ENCODE measurements at regions not wholly inside any gene's neighbourhood (a gene's known extent, or its start where the extent isn't known, plus 50 kb on each side); places are given as distances from the start of the nearest gene placed in this dataset.
A peak's percentile ranks its signal among the peaks of the same experiment; 100 is the strongest.
"Not testable (repeated sequence)": the region's sequence is repeated elsewhere in the genome, so short reads cannot be mapped to it uniquely, and the experiment has no call there.

- DNase-seq = no peak
These were observed 238.9 kb upstream of the LMO3 start for GRCh38 chr12:16844875-16845274.

DNA sequence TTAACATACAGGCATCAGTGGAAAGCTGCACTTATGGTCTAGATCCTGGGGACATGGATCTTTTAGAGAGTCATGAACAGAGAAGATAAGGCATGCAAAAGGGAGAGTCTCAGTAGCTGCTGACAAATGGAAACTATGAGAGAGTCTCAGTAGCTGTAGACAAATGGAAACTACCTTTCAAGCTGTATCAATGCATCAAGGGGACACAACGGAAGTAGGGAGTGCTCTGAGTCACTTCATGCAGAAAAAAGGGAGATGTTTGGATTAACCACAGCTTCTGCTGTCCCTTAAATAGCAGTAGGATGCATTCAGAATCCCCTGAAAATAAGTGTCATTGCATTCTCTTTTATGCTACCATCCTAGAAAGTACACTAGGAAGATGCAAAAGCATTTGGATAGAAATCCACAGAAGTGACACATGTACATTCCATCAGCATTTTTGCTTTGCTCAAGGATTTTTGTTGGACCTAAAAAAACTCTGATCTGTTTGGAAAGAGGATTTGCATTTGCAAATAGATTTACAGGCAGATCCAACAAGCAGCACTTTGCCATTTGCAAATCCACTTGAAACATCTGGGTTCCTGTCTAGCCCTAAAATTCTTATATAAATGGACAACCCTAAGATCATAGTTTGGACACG is 227.5 kb upstream of the LMO3 start:
- no peak for DNase-seq

DNA sequence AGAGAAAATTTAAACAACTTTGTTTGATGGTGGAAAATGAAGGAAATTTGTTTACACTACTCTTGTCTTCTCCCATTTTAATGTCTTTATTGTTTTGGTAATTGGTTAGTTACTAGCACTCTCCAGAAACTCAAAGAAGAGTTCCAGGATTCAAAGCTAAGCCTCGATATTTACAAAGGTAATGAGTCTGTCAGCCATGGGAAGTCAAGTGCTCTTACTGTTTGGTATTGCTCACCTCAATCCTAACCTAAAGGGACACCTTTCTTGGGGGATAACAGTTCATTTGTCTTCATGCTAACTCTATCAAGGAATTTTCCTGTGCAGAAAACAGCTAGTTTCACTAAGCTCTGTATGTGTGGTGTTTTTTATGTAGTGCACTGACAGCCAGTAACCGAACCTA is 222.9 kb upstream of the LMO3 start:
- DNase-seq = no peak

GRCh38 chr12:16807731-16808130 is 201.8 kb upstream of the LMO3 start:
- DNase-seq = no peak

DNA sequence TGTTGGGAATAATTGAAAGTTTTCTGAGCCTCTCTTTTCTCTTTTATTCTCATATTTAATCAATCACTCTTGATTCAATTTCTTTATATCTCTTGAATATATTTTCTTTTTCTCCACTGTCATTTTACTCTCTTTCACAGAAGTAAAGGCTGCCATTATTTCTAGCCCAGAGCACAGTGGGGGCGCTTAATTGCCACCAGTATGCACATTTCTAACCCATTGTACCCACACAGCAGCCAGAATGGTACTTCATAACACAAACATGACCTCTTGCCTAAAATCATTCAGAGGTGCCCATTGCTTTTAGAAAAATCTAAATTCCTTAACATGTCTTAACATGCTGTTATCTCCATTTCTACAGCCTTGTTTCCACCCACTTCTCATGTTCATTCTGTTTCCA is 190.2 kb upstream of the LMO3 start:
- no peak for DNase-seq

GRCh38 chr12:16789204-16789790 is 183.3 kb upstream of the LMO3 start:
- peak; percentile 8 for DNase-seq

GRCh38 chr12:16788506-16789203 is 182.7 kb upstream of the LMO3 start:
- DNase-seq = no peak

GRCh38 chr12:16785953-16786352 is 180.0 kb upstream of the LMO3 start:
- no peak for DNase-seq

GRCh38 chr12:16785524-16785923 is 179.6 kb upstream of the LMO3 start:
- DNase-seq = no peak

DNA sequence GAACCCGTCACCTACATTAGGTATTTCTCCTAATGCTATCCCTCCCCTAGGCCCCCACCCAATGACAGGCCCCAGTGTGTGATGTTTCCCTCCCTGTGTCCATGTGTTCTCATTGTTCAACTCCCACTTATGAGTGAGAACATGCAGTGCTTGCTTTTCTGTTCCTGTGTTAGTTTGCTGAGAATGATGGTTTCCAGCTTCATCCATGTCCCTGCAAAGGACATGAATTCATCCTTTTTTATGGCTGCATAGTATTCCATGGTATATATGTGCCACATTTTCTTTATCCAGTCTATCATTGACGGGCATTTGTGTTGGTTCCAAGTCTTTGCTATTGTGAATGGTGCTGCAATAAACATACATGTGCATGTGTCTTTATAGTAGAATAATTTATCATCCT is 163.2 kb upstream of the LMO3 start:
- not testable (repeated sequence) for DNase-seq

- DNase-seq = no peak
These were observed 160.8 kb upstream of the LMO3 start for GRCh38 chr12:16766736-16767135.

- DNase-seq = no peak
These were observed 157.9 kb upstream of the LMO3 start for GRCh38 chr12:16763901-16764300.

GRCh38 chr12:16756833-16757555 is 151.0 kb upstream of the LMO3 start:
- no peak for DNase-seq

DNA sequence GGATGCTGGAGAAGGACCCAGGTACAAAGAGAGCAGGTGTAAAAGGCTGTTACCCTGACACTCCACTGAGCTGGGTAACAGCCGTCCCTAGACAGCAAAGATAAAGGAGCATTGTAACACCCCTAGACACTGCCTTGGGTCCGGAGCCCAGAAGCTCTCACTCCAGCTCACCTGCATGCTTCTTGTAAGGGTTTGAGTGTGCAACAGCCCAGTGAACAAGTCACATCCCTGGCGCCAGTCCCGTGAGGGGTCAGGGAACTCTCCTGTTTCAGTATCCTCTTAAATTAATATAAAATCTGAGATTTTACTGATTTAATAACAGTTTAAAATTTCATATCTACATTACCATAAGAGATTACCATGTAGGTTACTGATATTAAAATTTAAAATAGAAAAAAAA is 124.8 kb upstream of the LMO3 start:
- DNase-seq = no peak

GRCh38 chr12:16726879-16727278 is 120.9 kb upstream of the LMO3 start:
- peak; percentile 16 for DNase-seq

- DNase-seq = no peak
These were observed 113.9 kb upstream of the LMO3 start for GRCh38 chr12:16719713-16720416.

DNA sequence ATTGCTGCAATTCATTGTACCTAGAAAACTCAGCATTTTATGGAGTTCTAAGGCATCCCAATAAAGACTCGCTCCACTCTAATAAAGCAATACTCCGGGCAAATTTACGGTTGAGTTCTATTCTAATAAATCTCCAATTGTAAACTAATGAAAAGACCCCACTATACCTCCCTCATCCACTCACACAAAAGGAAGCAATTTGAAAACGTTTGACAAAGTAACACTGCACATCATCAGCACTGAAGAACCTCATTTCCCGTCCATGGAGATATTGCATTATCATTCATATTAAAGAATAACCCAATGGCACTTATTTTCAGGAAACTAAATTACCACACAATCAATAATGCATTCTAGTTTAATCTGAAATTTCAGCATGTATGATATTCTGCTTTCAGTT is 111.0 kb upstream of the LMO3 start:
- no peak for DNase-seq

GRCh38 chr12:16692099-16692498 is 86.1 kb upstream of the LMO3 start:
- no peak for DNase-seq

GRCh38 chr12:16691624-16692023 is 85.7 kb upstream of the LMO3 start:
- DNase-seq = no peak

- no peak for DNase-seq
These were observed 82.2 kb upstream of the LMO3 start for GRCh38 chr12:16688200-16688599.

GRCh38 chr12:16685107-16685506 is 79.1 kb upstream of the LMO3 start:
- DNase-seq = no peak

DNA sequence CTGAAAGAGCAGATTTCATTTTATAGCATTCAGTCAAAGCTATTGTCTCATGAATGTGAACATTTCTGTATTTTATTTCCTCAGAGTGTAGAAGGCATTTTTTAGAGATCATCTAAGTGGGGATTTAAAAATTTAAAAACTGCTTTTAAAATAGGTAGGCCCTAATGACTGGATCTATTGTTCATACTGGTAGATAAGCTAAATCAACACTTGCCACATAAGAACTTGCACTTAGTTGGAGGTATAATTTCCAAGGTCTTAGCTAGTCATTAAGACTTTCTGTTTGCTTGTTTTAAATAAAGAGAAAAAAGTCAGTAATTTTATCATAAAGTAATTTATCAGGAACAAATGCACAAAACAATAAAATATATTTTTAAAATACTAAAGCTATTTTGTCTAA is 75.2 kb upstream of the LMO3 start:
- DNase-seq = no peak

GRCh38 chr12:16675438-16675837 is 69.5 kb upstream of the LMO3 start:
- no peak for DNase-seq

All from tongue (tissue), 1 donor.